Activated CD4-positive, alpha-beta T cell treated with anti-CD3 and anti-CD28 coated beads, Interleukin-2, Interleukin-6, amounts not matched to agents 100 ng/mL and 50 ng/mL, durations not matched to agents 16 hours and 8 hours (primary cell): ENCODE measurements at regions not wholly inside any gene's neighbourhood (a gene's known extent, or its start where the extent isn't known, plus 50 kb on each side); places are given as distances from the start of the nearest gene placed in this dataset.

Experiments used
- DNase-seq: peaks from one replicate; pipeline ENCODE4 v3.0.0-alpha.2; 2020

- DNase-seq, result no peak
These were observed 54.0 kb upstream of the EGLN3 start for GRCh38 chr14:34004881-34005280.

- no peak for DNase-seq
These were observed 52.8 kb upstream of the EGLN3 start for GRCh38 chr14:34003691-34004090.

- DNase-seq, result no peak
These were observed 52.3 kb upstream of the EGLN3 start for GRCh38 chr14:34003082-34003668.
